Gastroesophageal sphincter (tissue), 4 donors: ENCODE measurements at regions not wholly inside any gene's neighbourhood (a gene's known extent, or its start where the extent isn't known, plus 50 kb on each side); places are given as distances from the start of the nearest gene placed in this dataset.

ENCODE experiments used
- ATAC-seq: fragments of 150-250 bp; one replicate; pipeline ENCODE4 v1.9.1; 2016; ENCODE audit warnings: mild to moderate bottlenecking, moderate library complexity
- H3K27ac ChIP-seq, 4 donors: fragments of 200-600 bp; sonication (generic) in 3 of 4; 1 replicate in 3 of 4; 2 replicates in 1 of 4; pipeline ENCODE4 v1.5.1; 2016 to 2019
- H3K27me3 ChIP-seq: fragments of 200-600 bp; sonication (generic); one replicate; pipeline ENCODE4 v1.5.1; 2019
- H3K36me3 ChIP-seq, 2 donors: fragments of 200-600 bp; sonication (generic); one replicate each; pipeline ENCODE4 v1.5.1; 2019; ENCODE audit warnings: control low read depth in 1 of 2
- H3K4me1 ChIP-seq, 3 donors: fragments of 200-600 bp; sonication (generic); 1 replicate in 2 of 3; 2 replicates in 1 of 3; pipeline ENCODE4 v1.5.1; 2016 to 2019; ENCODE audit warnings: control low read depth in 2 of 3
- H3K4me3 ChIP-seq, 2 donors: fragments of 200-600 bp; sonication (generic); one replicate each; pipeline ENCODE4 v1.5.1; 2019; ENCODE audit warnings: mild to moderate bottlenecking in 1 of 2, moderate library complexity in 1 of 2
- H3K9me3 ChIP-seq, 3 donors: fragments of 200-600 bp; sonication (generic); one replicate each; pipeline ENCODE4 v1.5.1; 2017 to 2019; ENCODE audit warnings: control low read depth in 2 of 3
- EP300 ChIP-seq: sonication (generic); formaldehyde crosslinking; IDR thresholded peaks from one replicate; pipeline ENCODE4 v1.6.1; 2017; ENCODE audit warnings: antibody characterized with exemption, mild to moderate bottlenecking
- POLR2A ChIP-seq, 2 donors: fragments of 450-650 bp; IDR thresholded peaks; one replicate each; pipeline ENCODE4 v1.6.1; 2017; ENCODE audit warnings: antibody characterized with exemption in 2 of 2, mild to moderate bottlenecking in 2 of 2, moderate library complexity in 1 of 2
- POLR2AphosphoS5 ChIP-seq: sonication (generic); formaldehyde crosslinking; IDR thresholded peaks from one replicate; pipeline ENCODE4 v1.6.1; 2017; ENCODE audit warnings: antibody characterized with exemption
- WGBS, 2 donors: methylation state at CpG; one replicate each; pipeline ENCODE4 v1.1.5; 2018; ENCODE audit warnings: low coverage in 1 of 2; 5-methylcytosine and 5-hydroxymethylcytosine counted together
- TF ChIP-seq, protein P1 (sequence below), 4 experiments: fragments of 200-600 bp in 2 of 4; fragments of 450-650 bp in 2 of 4; sonication (generic) in 1 of 4; IDR thresholded peaks; one replicate each; pipeline ENCODE4 v1.5.1; 2017 to 2019; ENCODE audit warnings: antibody characterized with exemption in 4 of 4, mild to moderate bottlenecking in 2 of 4, moderate library complexity in 2 of 4

DNA sequence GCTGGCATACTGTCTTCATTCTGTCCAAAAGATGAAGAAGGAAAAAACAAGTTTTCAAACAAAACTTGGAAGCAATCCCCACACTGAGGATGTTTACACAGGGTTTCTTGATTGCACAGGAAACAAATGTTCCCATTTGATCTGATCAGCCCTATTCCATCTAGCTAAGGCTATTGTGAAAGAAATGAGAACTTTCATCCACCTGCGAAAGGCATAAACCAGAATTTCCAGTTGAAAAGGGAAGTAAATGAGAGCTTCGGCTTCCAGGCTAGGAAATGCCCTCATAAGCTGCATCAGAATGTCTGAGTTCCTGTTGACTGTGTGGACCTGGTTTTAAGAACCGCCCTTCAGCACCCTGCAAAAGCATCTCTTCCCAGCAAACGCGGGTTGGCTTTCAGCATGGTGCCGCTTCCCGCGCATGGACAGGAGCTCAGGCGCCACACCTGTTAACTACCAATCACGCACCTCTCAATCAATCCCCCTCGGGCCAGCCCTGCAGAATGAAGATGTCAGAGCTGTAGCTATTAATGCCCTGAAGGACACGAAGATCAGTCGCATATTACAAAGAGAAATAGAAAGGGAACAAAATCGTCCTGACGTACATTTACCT lies 850.4 kb downstream of the GALR1 start:
- H3K27ac ChIP-seq = no peak overlapping the region
- no peaks in the 10 kb centered on the region for H3K27me3 ChIP-seq
- no peaks in the 10 kb centered on the region for H3K9me3 ChIP-seq
- no peak overlapping the region for H3K4me3 ChIP-seq
- no peak for ATAC-seq
- WGBS, 2 donors = 73 to 77% methylated on average over 9 to 10 of the region's 15 CpGs
- H3K36me3 ChIP-seq = no peaks in the 10 kb centered on the region
- no peak for TF ChIP-seq POLR2AphosphoS5
- no peak for TF ChIP-seq EP300
- no peak for TF ChIP-seq POLR2A (IDR thresholded peaks at IDR 0.05)
- TF ChIP-seq, protein P1, sequence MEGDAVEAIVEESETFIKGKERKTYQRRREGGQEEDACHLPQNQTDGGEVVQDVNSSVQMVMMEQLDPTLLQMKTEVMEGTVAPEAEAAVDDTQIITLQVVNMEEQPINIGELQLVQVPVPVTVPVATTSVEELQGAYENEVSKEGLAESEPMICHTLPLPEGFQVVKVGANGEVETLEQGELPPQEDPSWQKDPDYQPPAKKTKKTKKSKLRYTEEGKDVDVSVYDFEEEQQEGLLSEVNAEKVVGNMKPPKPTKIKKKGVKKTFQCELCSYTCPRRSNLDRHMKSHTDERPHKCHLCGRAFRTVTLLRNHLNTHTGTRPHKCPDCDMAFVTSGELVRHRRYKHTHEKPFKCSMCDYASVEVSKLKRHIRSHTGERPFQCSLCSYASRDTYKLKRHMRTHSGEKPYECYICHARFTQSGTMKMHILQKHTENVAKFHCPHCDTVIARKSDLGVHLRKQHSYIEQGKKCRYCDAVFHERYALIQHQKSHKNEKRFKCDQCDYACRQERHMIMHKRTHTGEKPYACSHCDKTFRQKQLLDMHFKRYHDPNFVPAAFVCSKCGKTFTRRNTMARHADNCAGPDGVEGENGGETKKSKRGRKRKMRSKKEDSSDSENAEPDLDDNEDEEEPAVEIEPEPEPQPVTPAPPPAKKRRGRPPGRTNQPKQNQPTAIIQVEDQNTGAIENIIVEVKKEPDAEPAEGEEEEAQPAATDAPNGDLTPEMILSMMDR (IDR thresholded peaks at IDR 0.05) = no peak
- no peaks in the 10 kb centered on the region for H3K4me1 ChIP-seq

DNA sequence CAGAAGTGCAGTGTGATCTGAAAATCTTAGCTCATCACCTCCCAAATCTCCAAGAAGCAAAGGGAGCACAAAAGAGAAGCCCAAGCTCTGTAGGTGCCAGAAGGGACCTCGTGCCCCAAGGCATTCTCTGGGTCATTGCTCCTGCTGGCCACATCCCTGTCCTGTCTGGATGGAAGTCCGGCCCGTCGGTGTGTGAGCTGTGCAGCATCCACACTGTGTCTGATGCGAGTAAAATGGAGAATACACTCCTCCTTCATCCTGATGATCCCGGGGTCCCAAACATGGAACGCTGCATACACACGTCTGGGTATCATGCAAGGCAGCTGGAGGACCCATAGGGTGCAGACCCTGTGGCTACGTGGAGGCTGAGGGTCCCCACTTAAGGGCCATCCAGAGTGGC lies 851.4 kb downstream of the GALR1 start:
- ATAC-seq = no peak
- no peaks in the 10 kb centered on the region for H3K9me3 ChIP-seq
- H3K27ac ChIP-seq = no peak overlapping the region
- 83 to 86% methylated on average over 2 to 3 of the region's 9 CpGs for WGBS, 2 donors
- H3K4me1 ChIP-seq = no peaks in the 10 kb centered on the region
- no peaks in the 10 kb centered on the region for H3K36me3 ChIP-seq
- TF ChIP-seq, protein P1 (IDR thresholded peaks at IDR 0.05) = no peak
- TF ChIP-seq EP300 = no peak
- no peak for TF ChIP-seq POLR2A (IDR thresholded peaks at IDR 0.05)
- TF ChIP-seq POLR2AphosphoS5 = no peak
- no peak overlapping the region for H3K4me3 ChIP-seq
- no peaks in the 10 kb centered on the region for H3K27me3 ChIP-seq

DNA sequence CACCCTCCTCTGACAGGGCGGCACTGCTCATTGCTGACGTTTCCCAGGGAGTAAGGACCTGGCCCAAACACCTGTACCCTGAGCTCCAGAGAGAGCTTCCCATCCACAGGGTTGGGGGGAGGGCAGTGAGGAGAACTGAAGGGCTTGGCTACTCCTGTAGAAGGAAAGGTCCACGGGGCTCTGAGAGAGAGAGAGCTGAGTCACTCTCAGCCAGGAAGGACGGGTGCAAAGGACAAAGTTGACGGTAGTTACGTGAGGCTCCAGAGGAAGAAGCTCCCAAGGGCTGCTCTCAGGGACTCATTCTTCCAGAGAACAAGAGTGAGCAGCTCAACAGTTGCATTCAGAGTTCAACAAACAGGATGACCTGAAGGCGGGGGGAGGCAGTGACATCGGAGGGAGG lies 852.5 kb downstream of the GALR1 start:
- TF ChIP-seq EP300 (no peak), POLR2AphosphoS5 (no peak), POLR2A (IDR thresholded peaks at IDR 0.05) (no peak)
- TF ChIP-seq, protein P1 (IDR thresholded peaks at IDR 0.05) = no peak
- 73% methylated on average over 4 of the region's 8 CpGs; no CpG with 5 or more reads in 1 of the 2 donors for WGBS, 2 donors

DNA sequence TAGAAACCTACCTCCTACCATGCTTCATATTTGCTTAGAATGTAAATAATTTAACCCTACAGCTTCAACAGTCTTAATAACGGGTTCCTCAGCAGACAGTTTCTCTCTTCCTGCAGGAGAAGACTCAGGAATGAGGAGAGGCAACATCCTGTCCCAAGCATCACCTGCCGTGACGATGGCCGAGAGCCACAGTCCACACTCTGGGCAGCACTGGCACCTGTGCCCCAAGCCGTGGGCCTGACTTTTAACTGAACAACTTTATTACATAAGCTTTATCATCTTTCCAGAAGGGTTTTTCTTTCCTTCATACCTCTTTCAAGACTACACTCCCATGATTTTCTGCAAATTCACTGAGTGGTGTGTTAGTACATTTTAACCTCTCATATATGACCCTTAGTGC lies 856.0 kb downstream of the GALR1 start:
- no peak overlapping the region for H3K27ac ChIP-seq
- TF ChIP-seq EP300 = no peak
- no peak for TF ChIP-seq POLR2AphosphoS5
- no peak for TF ChIP-seq POLR2A (IDR thresholded peaks at IDR 0.05)
- TF ChIP-seq, protein P1 (IDR thresholded peaks at IDR 0.05) = no peak
- H3K9me3 ChIP-seq = no peaks in the 10 kb centered on the region
- 82 to 85% methylated on average over 5 of the region's 5 CpGs for WGBS, 2 donors
- no peaks in the 10 kb centered on the region for H3K36me3 ChIP-seq
- no peaks in the 10 kb centered on the region for H3K27me3 ChIP-seq
- no peak overlapping the region for H3K4me3 ChIP-seq
- ATAC-seq = no peak
- H3K4me1 ChIP-seq = no peaks in the 10 kb centered on the region

More for the DNA sequence above, 852.5 kb downstream of the GALR1 start:
- H3K4me1 ChIP-seq = no peaks in the 10 kb centered on the region
- no peaks in the 10 kb centered on the region for H3K9me3 ChIP-seq
- ATAC-seq = no peak
- H3K36me3 ChIP-seq = no peaks in the 10 kb centered on the region
- no peaks in the 10 kb centered on the region for H3K27me3 ChIP-seq
- H3K27ac ChIP-seq = no peak overlapping the region
- H3K4me3 ChIP-seq = no peak overlapping the region

DNA sequence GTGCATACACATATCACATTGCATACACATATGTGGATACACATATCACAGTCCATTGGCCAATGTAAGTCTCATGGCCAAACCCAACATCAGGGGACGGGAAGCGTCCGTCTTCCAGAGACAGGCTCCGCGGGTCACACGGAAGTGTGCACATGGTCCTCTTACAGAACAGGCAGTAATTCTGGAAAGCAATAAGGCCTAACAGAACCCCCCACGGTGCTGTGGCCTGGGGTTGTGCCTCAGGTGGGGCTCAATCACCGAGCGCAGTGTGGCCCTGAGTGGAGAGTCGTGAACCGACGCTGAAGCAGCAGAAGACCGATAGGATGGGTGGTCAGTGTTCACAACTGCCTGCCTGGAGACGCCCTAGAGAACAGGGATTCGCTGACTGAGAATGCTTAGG lies 857.3 kb downstream of the GALR1 start:
- no peaks in the 10 kb centered on the region for H3K36me3 ChIP-seq
- H3K27ac ChIP-seq = no peak overlapping the region
- no peaks in the 10 kb centered on the region for H3K27me3 ChIP-seq
- 90 to 94% methylated on average over 2 to 3 of the region's 15 CpGs for WGBS, 2 donors
- TF ChIP-seq, protein P1 (IDR thresholded peaks at IDR 0.05) = no peak
- TF ChIP-seq POLR2A (IDR thresholded peaks at IDR 0.05) = no peak
- TF ChIP-seq EP300 = no peak
- TF ChIP-seq POLR2AphosphoS5 = no peak
- no peak overlapping the region for H3K4me3 ChIP-seq
- no peaks in the 10 kb centered on the region for H3K4me1 ChIP-seq
- ATAC-seq = no peak
- no peaks in the 10 kb centered on the region for H3K9me3 ChIP-seq
